GM18502 (cell line): ENCODE measurements at regions not wholly inside any gene's neighbourhood (a gene's known extent, or its start where the extent isn't known, plus 50 kb on each side); places are given as distances from the start of the nearest gene placed in this dataset.

Experiments used
- ATAC-seq: cut with Tn5 transposase; IDR thresholded peaks from one replicate; pipeline ENCODE4 v1.9.1; 2021; ENCODE audit warnings: mild to moderate bottlenecking; ENCODE audit not compliant: unreplicated experiment, poor library complexity

- no peak for ATAC-seq
These were observed 1072.0 kb upstream of the CNTN5 start for GRCh38 chr11:97948793-97949192.

DNA sequence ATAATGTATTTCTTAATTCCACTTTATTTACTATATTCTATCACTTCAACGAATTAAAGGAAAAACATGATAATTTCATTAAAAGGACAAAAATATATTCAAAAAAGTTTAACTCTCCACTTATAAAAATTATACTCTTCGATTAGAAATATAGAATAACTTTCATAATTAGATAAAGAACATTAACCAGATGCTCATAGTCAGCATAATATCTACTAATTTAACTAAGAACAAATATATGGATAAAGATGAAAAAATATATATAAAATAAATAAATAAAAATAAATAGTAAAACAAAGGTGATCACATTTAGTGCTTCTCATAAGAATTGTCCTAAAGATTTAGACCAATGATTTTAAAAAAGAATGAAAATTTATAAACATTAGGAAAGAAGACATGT is 1065.2 kb upstream of the CNTN5 start:
- ATAC-seq: no peak

- ATAC-seq: no peak
These were observed 1063.8 kb upstream of the CNTN5 start for GRCh38 chr11:97956904-97957303.

DNA sequence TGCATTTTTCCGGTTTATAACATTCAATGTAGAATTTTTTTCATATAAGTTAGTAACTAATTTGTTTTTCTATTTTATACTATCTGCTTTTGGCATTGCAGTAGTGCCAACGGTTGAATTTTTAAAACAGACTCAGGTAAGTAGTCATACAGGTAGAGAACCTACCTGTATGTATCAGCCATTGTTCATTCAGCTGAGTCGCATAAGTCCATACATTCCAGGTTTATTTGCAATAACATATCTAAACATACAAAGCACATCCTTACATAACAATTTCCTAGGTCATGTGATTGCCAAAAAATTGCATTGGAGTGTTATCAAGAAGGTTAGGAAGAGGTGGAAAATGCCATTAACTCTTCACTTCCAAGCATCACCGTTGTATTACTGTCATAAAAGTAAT is 1059.3 kb upstream of the CNTN5 start:
- ATAC-seq: no peak

GRCh38 chr11:97962758-97963157 is 1058.0 kb upstream of the CNTN5 start:
- no peak for ATAC-seq

DNA sequence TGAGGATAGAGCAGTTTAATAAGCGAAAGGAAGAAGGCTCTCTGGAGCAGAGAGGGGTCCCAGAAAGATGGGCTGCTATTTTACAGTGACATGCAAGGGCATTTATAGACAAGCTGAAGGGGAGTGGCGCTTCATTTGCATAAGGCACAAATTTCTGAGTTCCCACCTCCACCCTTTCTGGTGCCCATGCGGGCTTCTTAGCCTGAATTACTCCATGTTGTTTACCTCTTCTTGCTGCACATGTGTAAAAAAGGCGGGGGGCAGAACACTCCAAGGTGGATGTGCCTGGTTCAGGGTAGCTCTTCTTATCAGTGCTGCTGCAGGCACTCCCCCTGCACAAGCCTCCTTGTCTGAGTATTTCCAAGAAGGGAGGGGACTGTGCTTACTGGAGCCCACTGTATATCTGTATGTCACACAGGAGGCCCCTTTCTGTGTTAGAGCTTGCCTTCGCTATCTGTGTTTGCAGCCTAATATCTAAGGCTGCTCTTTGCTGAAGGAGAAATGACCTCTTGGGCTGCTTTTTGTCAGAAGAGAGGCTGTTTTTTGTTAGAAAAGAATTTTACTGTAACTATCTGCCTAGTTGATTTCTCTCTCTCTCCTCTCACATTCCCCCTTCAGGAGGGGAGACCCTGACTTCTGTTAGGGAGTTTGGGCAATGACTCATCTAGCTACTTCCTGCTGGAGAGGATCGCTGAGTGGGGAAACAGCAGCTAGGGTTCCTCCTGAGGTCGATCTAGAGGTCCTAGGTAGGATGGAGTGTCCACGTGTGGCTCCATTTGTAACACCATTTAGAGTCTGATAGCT is 1057.0 kb upstream of the CNTN5 start:
- no peak for ATAC-seq

GRCh38 chr11:97964332-97965004 is 1056.3 kb upstream of the CNTN5 start:
- ATAC-seq: no peak

- no peak for ATAC-seq
These were observed 1054.7 kb upstream of the CNTN5 start for GRCh38 chr11:97965849-97966646.

GRCh38 chr11:97966901-97967300 is 1053.8 kb upstream of the CNTN5 start:
- no peak for ATAC-seq

DNA sequence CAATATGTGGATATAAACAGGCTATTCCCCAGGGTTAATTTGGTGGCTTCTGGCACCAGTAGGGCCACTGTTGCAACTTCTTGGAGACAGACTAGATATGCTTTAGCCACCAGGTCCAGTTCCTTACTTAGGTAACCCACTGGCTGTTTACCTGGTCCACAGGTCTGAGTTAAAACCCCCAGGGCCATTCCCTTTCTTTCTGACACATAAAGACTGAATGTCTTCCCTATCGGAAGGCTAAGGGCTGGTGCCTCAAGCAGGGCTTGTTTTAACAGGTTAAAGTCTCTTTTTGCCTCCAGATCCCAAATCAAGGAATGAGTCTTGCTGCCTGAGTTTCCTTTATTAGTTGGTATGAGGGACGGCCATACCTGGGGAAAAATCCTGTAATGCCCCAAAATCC is 1052.7 kb upstream of the CNTN5 start:
- ATAC-seq: no peak

DNA sequence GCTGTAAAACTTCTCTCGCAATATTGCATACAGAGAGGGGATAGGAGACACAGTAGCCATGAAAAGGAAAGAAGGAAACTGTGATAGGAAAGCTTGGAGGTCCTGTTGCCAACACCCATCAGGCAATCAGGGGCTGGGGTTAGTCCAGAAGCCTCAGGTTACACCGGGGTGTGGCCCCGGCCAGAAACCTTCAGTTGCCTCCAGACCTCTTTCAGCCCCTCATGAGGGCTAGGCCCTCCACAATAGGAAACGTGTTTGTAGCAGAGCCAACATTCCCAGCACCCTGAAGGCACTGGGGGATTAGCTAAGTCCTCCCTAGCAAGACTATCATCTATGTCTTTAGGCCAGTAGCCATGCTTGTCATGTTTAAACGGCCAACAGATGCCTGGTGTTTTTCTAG is 1048.0 kb upstream of the CNTN5 start:
- ATAC-seq: no peak

DNA sequence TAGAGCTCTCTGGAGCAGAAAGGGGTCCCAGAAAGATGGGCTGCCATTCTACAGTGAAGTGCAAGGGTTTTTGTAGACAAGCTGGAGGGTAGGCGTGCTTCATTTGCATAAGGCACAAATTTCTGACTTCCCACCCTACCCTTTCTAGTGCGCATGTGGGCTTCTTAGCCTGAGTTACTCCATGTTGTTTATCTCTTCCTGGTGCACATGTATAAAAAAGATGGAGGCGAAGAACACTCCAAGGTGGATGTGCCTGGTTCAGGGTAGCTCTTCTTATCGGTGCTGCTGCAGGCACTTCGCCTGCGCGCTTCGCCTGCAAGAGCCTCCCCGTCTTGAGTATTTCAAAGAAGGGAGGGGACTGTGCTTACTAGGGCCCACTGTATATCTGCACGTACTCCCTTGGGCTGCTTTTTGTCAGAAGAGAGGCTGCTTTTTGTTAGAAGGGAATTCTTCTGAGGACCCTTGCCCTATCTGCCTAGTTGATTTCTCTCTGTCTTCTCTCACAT is 1047.3 kb upstream of the CNTN5 start:
- ATAC-seq: no peak

- ATAC-seq: no peak
These were observed 1045.8 kb upstream of the CNTN5 start for GRCh38 chr11:97974798-97975498.

DNA sequence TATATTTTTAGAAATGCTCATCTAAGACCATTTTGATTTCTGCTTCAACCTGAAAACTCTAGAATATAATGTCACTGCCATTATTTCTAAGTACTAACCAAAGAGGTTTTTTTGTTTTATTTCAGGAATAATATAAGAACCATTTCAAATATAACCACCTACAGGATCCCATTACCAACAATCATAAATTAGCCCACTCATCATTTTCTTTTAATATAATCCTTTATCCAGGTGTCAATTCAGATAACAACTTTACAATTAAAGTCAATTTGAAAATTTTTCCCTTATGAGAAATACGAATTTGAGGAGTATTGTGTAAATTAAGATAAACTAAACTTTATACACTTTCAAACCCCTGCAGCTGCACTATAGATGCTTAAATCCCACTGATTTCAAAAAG is 1043.0 kb upstream of the CNTN5 start:
- ATAC-seq: no peak

DNA sequence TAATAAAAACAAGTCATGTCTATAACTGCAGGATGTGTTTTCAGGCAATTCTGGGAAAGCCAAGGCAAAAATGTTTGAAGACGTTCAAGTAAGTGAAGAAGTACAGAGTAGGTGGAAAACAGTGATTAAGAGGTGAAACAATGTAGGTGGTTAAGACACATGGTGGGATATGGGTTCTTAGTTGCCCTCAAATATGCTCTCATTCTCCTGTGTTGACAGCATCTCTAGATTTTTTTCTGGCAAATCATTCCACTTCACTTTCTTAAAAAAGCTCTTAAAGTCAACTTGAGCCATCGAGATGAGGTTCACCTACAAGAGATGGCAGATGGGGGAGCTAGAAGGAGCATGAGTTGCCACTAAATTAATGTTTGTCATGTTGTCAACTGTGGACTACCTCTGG is 1041.0 kb upstream of the CNTN5 start:
- ATAC-seq: no peak

DNA sequence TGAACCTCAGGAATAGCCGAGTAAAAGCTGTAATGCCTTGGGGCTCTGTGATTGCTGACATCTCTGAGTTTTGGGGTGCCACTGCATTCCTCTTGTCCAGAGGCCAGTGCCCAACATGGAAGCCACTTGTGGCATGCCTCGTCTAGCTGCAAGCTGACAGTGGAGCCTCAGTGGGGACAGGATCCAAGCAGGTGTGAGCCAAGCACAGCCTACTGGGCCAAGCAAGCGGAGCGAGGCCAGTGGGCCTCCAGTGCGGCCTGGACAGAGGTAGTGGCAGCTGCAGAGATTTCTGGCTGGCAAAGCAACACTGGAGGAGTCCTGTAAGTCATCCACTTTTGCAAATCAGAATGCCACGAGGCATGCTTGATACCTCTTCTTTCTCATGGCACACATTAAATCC is 1038.2 kb upstream of the CNTN5 start:
- ATAC-seq: no peak

- ATAC-seq: no peak
These were observed 1031.6 kb upstream of the CNTN5 start for GRCh38 chr11:97989121-97989520.

- ATAC-seq: no peak
These were observed 1030.4 kb upstream of the CNTN5 start for GRCh38 chr11:97990162-97990920.

DNA sequence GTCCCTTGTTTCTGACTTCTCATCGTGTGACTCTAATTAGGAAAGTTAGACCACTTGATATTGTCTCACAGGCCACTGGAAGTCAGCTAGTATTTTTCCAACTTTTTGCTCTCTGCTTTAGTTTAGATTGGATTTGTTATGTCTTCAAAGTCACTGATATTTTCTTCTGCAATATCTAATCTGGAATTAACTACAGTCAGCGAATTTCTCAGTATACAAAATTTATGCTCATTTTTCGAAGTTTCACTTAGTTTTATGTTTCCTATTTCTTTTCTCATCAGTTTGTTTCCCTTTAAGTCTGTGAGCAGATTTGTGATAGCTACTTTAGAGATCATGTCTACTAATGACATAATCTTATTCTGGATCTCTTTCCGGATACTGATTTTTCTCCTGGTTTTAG is 1027.2 kb upstream of the CNTN5 start:
- no peak for ATAC-seq

- ATAC-seq: no peak
These were observed 1024.9 kb upstream of the CNTN5 start for GRCh38 chr11:97995874-97996273.
